GM23248 (cell line): ENCODE measurements at regions not wholly inside any gene's neighbourhood (a gene's known extent, or its start where the extent isn't known, plus 50 kb on each side); places are given as distances from the start of the nearest gene placed in this dataset.

ENCODE experiments used
- EZH2 ChIP-seq: fragments of 200-600 bp; sonication (generic); IDR thresholded peaks from 2 replicates; pipeline ENCODE4 v1.6.1; 2018; ENCODE audit warnings: antibody characterized with exemption, mild to moderate bottlenecking; ENCODE audit not compliant: insufficient read depth, poor library complexity, severe bottlenecking
- EZH2phosphoT487 ChIP-seq: fragments of 200-600 bp; sonication (generic); IDR thresholded peaks from 2 replicates; pipeline ENCODE4 v1.6.1; 2018; ENCODE audit warnings: antibody characterized with exemption, moderate library complexity, mild to moderate bottlenecking, low read depth; ENCODE audit not compliant: insufficient read depth

DNA sequence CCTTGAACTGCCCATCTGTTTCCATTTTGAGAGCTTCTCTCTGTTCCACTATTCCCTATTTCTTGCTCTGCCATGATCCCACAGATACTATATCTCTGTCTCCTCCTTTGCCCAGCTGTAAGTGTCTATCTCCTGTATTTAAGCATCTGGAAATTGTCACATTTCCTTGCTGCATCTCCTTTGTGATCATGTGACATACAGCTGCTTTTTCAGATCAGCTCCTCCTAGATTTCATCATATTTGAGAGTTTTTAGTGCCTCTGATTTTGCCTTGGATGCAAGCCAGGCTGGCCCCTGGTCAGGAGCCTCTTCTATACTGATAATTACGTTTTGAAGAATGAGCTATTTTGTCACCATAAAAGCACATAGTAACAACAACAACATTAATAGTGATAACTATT lies 131.7 kb upstream of the TNP1 start:
- TF ChIP-seq EZH2 (no peak), EZH2phosphoT487 (no peak)
